ENCODE measurements at regions not wholly inside any gene's neighbourhood (a gene's known extent, or its start where the extent isn't known, plus 50 kb on each side); places are given as distances from the start of the nearest gene placed in this dataset.

GRCh38 chr3:157614896-157615295, 111.7 kb upstream of the VEPH1 start:
- 13 to 65% methylated on average over 2 of the region's 2 CpGs for WGBS, 2 donors
- no peak for TF ChIP-seq CTCF (IDR thresholded peaks at IDR 0.05)
- TF ChIP-seq POLR2AphosphoS5 (IDR thresholded peaks at IDR 0.05), result no peak
- TF ChIP-seq EP300 (IDR thresholded peaks at IDR 0.05), result no peak
- no peak for TF ChIP-seq POLR2A (IDR thresholded peaks at IDR 0.05)
- Histone ChIP-seq H3K9me3 (no peaks in the 10 kb centered on the region), H3K27ac (no peak overlapping the region), H3K36me3 (no peaks in the 10 kb centered on the region), H3K27me3 (no peaks in the 10 kb centered on the region), H3K4me1 (no peaks in the 10 kb centered on the region), H3K4me3 (no peak overlapping the region)
- intact Hi-C loops (cut with DNase I), result loop anchor here (5.0 kb wide), 1 partner anchor 917 kb away; no protein-coding TSS in a partner anchor
- DNase-seq, result no peak

- no peak for DNase-seq
- H3K4me1 ChIP-seq, result no peaks in the 10 kb centered on the region
- no peaks in the 10 kb centered on the region for H3K9me3 ChIP-seq
- no peaks in the 10 kb centered on the region for H3K27me3 ChIP-seq
- intact Hi-C loops (cut with DNase I), result no loop called here
- H3K27ac ChIP-seq, result no peak overlapping the region
- 89% methylated on average over 4 of the region's 4 CpGs for WGBS, 2 donors
- TF ChIP-seq CTCF (IDR thresholded peaks at IDR 0.05), result no peak
- TF ChIP-seq POLR2AphosphoS5 (IDR thresholded peaks at IDR 0.05), result no peak
- no peak for TF ChIP-seq EP300 (IDR thresholded peaks at IDR 0.05)
- no peak for TF ChIP-seq POLR2A (IDR thresholded peaks at IDR 0.05)
- no peaks in the 10 kb centered on the region for H3K36me3 ChIP-seq
- no peak overlapping the region for H3K4me3 ChIP-seq
Measured at GRCh38 chr3:157611536-157612076, 108.4 kb upstream of the VEPH1 start.

GRCh38 chr3:157610876-157611535, 107.8 kb upstream of the VEPH1 start:
- 70 to 88% methylated on average over 7 of the region's 7 CpGs for WGBS, 2 donors
- Histone ChIP-seq H3K27ac (no peak overlapping the region), H3K4me3 (no peak overlapping the region), H3K4me1 (no peaks in the 10 kb centered on the region), H3K36me3 (no peaks in the 10 kb centered on the region), H3K27me3 (no peaks in the 10 kb centered on the region), H3K9me3 (no peaks in the 10 kb centered on the region)
- TF ChIP-seq POLR2A (IDR thresholded peaks at IDR 0.05), result no peak
- no peak for TF ChIP-seq POLR2AphosphoS5 (IDR thresholded peaks at IDR 0.05)
- no peak for TF ChIP-seq EP300 (IDR thresholded peaks at IDR 0.05)
- TF ChIP-seq CTCF (IDR thresholded peaks at IDR 0.05), result no peak
- no peak for DNase-seq
- intact Hi-C loops (cut with DNase I), result no loop called here

GRCh38 chr3:157607826-157608405, 104.7 kb upstream of the VEPH1 start:
- WGBS, 2 donors, result 49 to 82% methylated on average over 9 of the region's 9 CpGs
- no peak for DNase-seq
- intact Hi-C loops (cut with DNase I), result no loop called here

More at GRCh38 chr3:157607826-157608405, 104.7 kb upstream of the VEPH1 start:
- no peak overlapping the region for H3K27ac ChIP-seq
- H3K27me3 ChIP-seq, result no peaks in the 10 kb centered on the region
- TF ChIP-seq EP300 (IDR thresholded peaks at IDR 0.05), result no peak
- TF ChIP-seq CTCF (IDR thresholded peaks at IDR 0.05), result no peak
- TF ChIP-seq POLR2A (IDR thresholded peaks at IDR 0.05), result no peak
- TF ChIP-seq POLR2AphosphoS5 (IDR thresholded peaks at IDR 0.05), result no peak
- no peaks in the 10 kb centered on the region for H3K4me1 ChIP-seq
- no peaks in the 10 kb centered on the region for H3K9me3 ChIP-seq
- no peaks in the 10 kb centered on the region for H3K36me3 ChIP-seq
- H3K4me3 ChIP-seq, result no peak overlapping the region

Measured in sigmoid colon (tissue), 6 donors.